H1 (cell line): ENCODE measurements at regions not wholly inside any gene's neighbourhood (a gene's known extent, or its start where the extent isn't known, plus 50 kb on each side); places are given as distances from the start of the nearest gene placed in this dataset.

Experiments
- CTCF ChIA-PET: fragments of 300-600 bp; sonication (Branson Sonifier 250); formaldehyde crosslinking; loops from one replicate; lab custom pipeline; 2021; ENCODE audit not compliant: partially characterized antibody; lab: Charles Lee
- POLR2A ChIA-PET: fragments of 300-600 bp; sonication (Branson Sonifier 250); formaldehyde crosslinking; loops from one replicate; lab custom pipeline; 2021; ENCODE audit warnings: inconsistent platforms; ENCODE audit not compliant: partially characterized antibody; lab: Charles Lee
- DNase-seq, 2 experiments: peaks; one replicate each; pipeline versions ENCODE4 v3.0.0 to v3.0.0-alpha.2; 2010 to 2022; ENCODE audit warnings: low spot score in 2 of 2, low read depth in 1 of 2, mixed read lengths in 1 of 2
- FAIRE-seq: peaks from 2 replicates; lab custom pipeline; 2011; peaks lifted over from hg19 to GRCh38; lab: Jason Lieb, UNC
- H2AFZ ChIP-seq: 2 replicates; pipeline ENCODE4 v1.8.1; 2012; ENCODE audit warnings: low read length, inconsistent platforms
- H2AK5ac ChIP-seq: 2 replicates; pipeline ENCODE4 v1.6.1; 2013; ENCODE audit warnings: low read depth, low read length
- H2BK120ac ChIP-seq: replicated peaks from 2 replicates; pipeline ENCODE3; 2013; ENCODE audit warnings: low read depth, low read length, inconsistent platforms
- H2BK12ac ChIP-seq: 2 replicates; pipeline ENCODE4 v1.6.1; 2013; ENCODE audit warnings: low read depth, low read length
- H2BK15ac ChIP-seq: 2 replicates; pipeline ENCODE4 v1.6.1; 2013; ENCODE audit warnings: low read length
- H2BK20ac ChIP-seq: 2 replicates; pipeline ENCODE4 v1.6.1; 2013; ENCODE audit warnings: low read length
- H2BK5ac ChIP-seq: 2 replicates; pipeline ENCODE4 v1.6.1; 2013; ENCODE audit warnings: low read depth, low read length
- H3K14ac ChIP-seq: 2 replicates; pipeline ENCODE4 v1.6.1; 2013; ENCODE audit warnings: inconsistent platforms; ENCODE audit not compliant: insufficient read length
- H3K18ac ChIP-seq: 2 replicates; pipeline ENCODE4 v1.6.1; 2013; ENCODE audit warnings: low read length; ENCODE audit errors: extremely low read depth
- H3K23ac ChIP-seq: 2 replicates; pipeline ENCODE4 v1.6.1; 2013; ENCODE audit warnings: inconsistent platforms; ENCODE audit not compliant: insufficient read length
- H3K23me2 ChIP-seq: 2 replicates; pipeline ENCODE4 v1.6.1; 2013; ENCODE audit warnings: low read depth, low read length
- H3K27ac ChIP-seq: 2 replicates; pipeline ENCODE4 v1.6.1; 2011; ENCODE audit warnings: low read depth, low read length, inconsistent platforms
- H3K27me3 ChIP-seq, 4 experiments: replicated peaks in 1 of 4; 1 replicate in 1 of 4; 2 replicates in 3 of 4; pipeline versions ENCODE4 v1.6.1 to v1.8.1; 2011 to 2013; ENCODE audit warnings: low read length in 3 of 4, mild to moderate bottlenecking in 3 of 4, inconsistent platforms in 2 of 4, mixed read lengths in 2 of 4, moderate library complexity in 1 of 4; ENCODE audit not compliant: control insufficient read depth in 3 of 4, insufficient read depth in 3 of 4; ENCODE audit errors: extremely low read depth in 1 of 4
- H3K36me3 ChIP-seq, 4 experiments: 2 replicates each; pipeline versions ENCODE4 v1.6.1 to v1.8.1; 2011 to 2013; ENCODE audit warnings: mild to moderate bottlenecking in 4 of 4, low read length in 3 of 4, moderate library complexity in 2 of 4, control low read depth in 1 of 4, inconsistent platforms in 1 of 4; ENCODE audit not compliant: insufficient read depth in 4 of 4, control insufficient read depth in 2 of 4
- H3K4ac ChIP-seq: replicated peaks from 2 replicates; pipeline ENCODE3; 2013; ENCODE audit warnings: low read length, low read depth, mixed read lengths, inconsistent platforms; ENCODE audit not compliant: insufficient read length
- H3K4me1 ChIP-seq, 4 experiments: replicated peaks in 1 of 4; 1 replicate in 1 of 4; 2 replicates in 3 of 4; pipeline versions ENCODE4 v1.6.1 to v1.8.1; 2011 to 2013; ENCODE audit warnings: low read length in 3 of 4, inconsistent platforms in 2 of 4, mixed read lengths in 1 of 4; ENCODE audit not compliant: insufficient read depth in 4 of 4, control insufficient read depth in 3 of 4
- H3K4me2 ChIP-seq, 2 experiments: 2 replicates each; pipeline versions ENCODE4 v1.6.1 to v1.8.1; 2011 to 2013; ENCODE audit warnings: low read depth in 2 of 2, low read length in 2 of 2, control low read depth in 1 of 2, inconsistent platforms in 1 of 2, mild to moderate bottlenecking in 1 of 2; ENCODE audit not compliant: insufficient read depth in 1 of 2
- H3K4me3 ChIP-seq, 4 experiments: fragments of 200-600, 300-600 bp in 1 of 4; sonication (generic), shearing (Covaris generic), sonication (Bioruptor Twin) in 1 of 4; 2 replicates each; pipeline versions ENCODE4 v1.5.1 to v1.8.1; 2011 to 2016; ENCODE audit warnings: low read length in 4 of 4, low read depth in 3 of 4, control low read depth in 2 of 4, inconsistent platforms in 2 of 4, mild to moderate bottlenecking in 2 of 4, mixed read lengths in 1 of 4, moderate library complexity in 1 of 4; ENCODE audit not compliant: insufficient read depth in 2 of 4; ENCODE audit errors: extremely low read depth in 1 of 4
- H3K56ac ChIP-seq: replicated peaks from 2 replicates; pipeline ENCODE3; 2013; ENCODE audit warnings: low read depth, mild to moderate bottlenecking, mixed read lengths, low read length, inconsistent platforms; ENCODE audit not compliant: insufficient read length
- H3K79me1 ChIP-seq: 2 replicates; pipeline ENCODE4 v1.6.1; 2013; ENCODE audit warnings: low read depth, low read length, control low read depth
- H3K79me2 ChIP-seq, 2 experiments: 2 replicates each; pipeline versions ENCODE4 v1.6.1 to v1.8.1; 2012 to 2013; ENCODE audit warnings: low read length in 2 of 2, mild to moderate bottlenecking in 2 of 2, inconsistent platforms in 1 of 2; ENCODE audit not compliant: insufficient read depth in 2 of 2, control insufficient read depth in 1 of 2
- H3K9ac ChIP-seq, 4 experiments: replicated peaks in 1 of 4; 1 replicate in 1 of 4; 2 replicates in 3 of 4; pipeline versions ENCODE4 v1.6.1 to v1.8.1; 2011 to 2013; ENCODE audit warnings: low read depth in 3 of 4, low read length in 3 of 4, control low read depth in 2 of 4, mild to moderate bottlenecking in 2 of 4, moderate library complexity in 2 of 4, inconsistent platforms in 1 of 4; ENCODE audit errors: extremely low read depth in 1 of 4
- H3K9me3 ChIP-seq, 2 experiments: 2 replicates each; pipeline versions ENCODE4 v1.6.1 to v1.8.1; 2012 to 2013; ENCODE audit warnings: mild to moderate bottlenecking in 2 of 2, moderate library complexity in 2 of 2, control low read depth in 1 of 2, inconsistent platforms in 1 of 2, low read depth in 1 of 2, low read length in 1 of 2, mixed read lengths in 1 of 2; ENCODE audit not compliant: insufficient read depth in 2 of 2
- H4K20me1 ChIP-seq, 2 experiments: replicated peaks in 1 of 2; 2 replicates each; pipeline versions ENCODE3 to v1.8.1; 2011 to 2013; ENCODE audit warnings: inconsistent platforms in 2 of 2, low read length in 2 of 2, mild to moderate bottlenecking in 1 of 2; ENCODE audit not compliant: insufficient read depth in 2 of 2, control insufficient read depth in 1 of 2
- H4K5ac ChIP-seq: 2 replicates; pipeline ENCODE4 v1.6.1; 2013; ENCODE audit warnings: low read length, low read depth, mixed read lengths, inconsistent platforms; ENCODE audit not compliant: insufficient read length
- H4K8ac ChIP-seq: 2 replicates; pipeline ENCODE4 v1.8.0; 2013; ENCODE audit warnings: mild to moderate bottlenecking, moderate library complexity, low read length, inconsistent platforms; ENCODE audit not compliant: insufficient read depth; ENCODE audit errors: extremely low read depth
- H4K91ac ChIP-seq: replicated peaks from 2 replicates; pipeline ENCODE3; 2013; ENCODE audit warnings: low read length, mixed read lengths, inconsistent platforms; ENCODE audit not compliant: insufficient read length
- CREB1 ChIP-seq: IDR thresholded peaks from 2 replicates; pipeline ENCODE4 v1.6.1; 2012; ENCODE audit warnings: inconsistent platforms
- EGR1 ChIP-seq: IDR thresholded peaks from 2 replicates; pipeline ENCODE4 v1.6.1; 2011; ENCODE audit warnings: low read depth, low read length, borderline replicate concordance
- KDM5A ChIP-seq: fragments of 200-600 bp; IDR thresholded peaks from 2 replicates; pipeline ENCODE4 v1.7.1; 2012; ENCODE audit warnings: mild to moderate bottlenecking, low read length, inconsistent platforms, mixed read lengths
- NRF1 ChIP-seq: IDR thresholded peaks from 2 replicates; pipeline ENCODE4 v1.6.1; 2011; ENCODE audit warnings: mild to moderate bottlenecking, low read depth, low read length, improper control_type of control experiment
- WGBS, 2 experiments: shearing (Covaris generic) in 1 of 2; methylation state at CpG; one replicate each; pipeline versions ENCODE4 v1.1.6 to v1.1.7; 2013 to 2015; ENCODE audit warnings: low lambda C conversion rate in 2 of 2, mixed read lengths in 2 of 2, inconsistent platforms in 1 of 2, low coverage in 1 of 2, missing lambda C conversion rate in 1 of 2; ENCODE audit not compliant: insufficient replicate concordance in 2 of 2, insufficient coverage in 1 of 2, insufficient read length in 1 of 2; ENCODE audit errors: extremely low coverage in 1 of 2, missing lambda C conversion rate in 1 of 2; 5-methylcytosine and 5-hydroxymethylcytosine counted together

DNA sequence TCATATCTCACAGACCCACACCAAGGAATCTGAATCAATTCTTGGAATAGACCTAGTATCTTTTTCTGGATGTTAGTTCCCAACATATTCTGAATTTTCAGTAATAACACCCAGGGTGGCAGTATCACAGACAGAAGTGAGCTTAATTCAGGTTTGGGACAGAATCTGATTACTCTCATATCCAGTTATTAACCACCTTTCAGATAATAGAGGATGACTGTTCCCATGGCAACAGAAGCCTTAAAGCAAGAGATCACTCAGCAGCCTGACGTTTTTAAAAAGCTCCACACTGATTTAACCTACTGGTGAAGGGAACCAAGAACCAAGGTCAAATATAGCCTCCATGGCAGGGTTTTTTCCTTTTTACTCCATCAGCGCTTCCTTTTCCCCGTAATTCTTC, 68.4 kb downstream of the ACTBL2 start:
- POLR2A ChIA-PET, result no interaction called here
- H3K56ac ChIP-seq, result no peak overlapping the region
- no peak overlapping the region for H3K9ac ChIP-seq

More for the DNA sequence above, 68.4 kb downstream of the ACTBL2 start:
- H2BK12ac ChIP-seq, result no peak overlapping the region
- H3K23ac ChIP-seq, result no peak overlapping the region
- CTCF ChIA-PET, result interaction anchor here (1.0 to 1.3 kb wide), 2 partner anchors 76 to 1047 kb away, joined by 3 to 5 read pairs; no protein-coding TSS in a partner anchor
- H3K9me3 ChIP-seq, result no peaks in the 10 kb centered on the region
- no peak overlapping the region for H4K5ac ChIP-seq
- no peak overlapping the region for H2BK15ac ChIP-seq
- H3K79me1 ChIP-seq, result no peaks in the 10 kb centered on the region
- TF ChIP-seq NRF1 (no peak), EGR1 (no peak), KDM5A (no peak), CREB1 (no peak)
- no peaks in the 10 kb centered on the region for H4K20me1 ChIP-seq
- H3K23me2 ChIP-seq, result no peaks in the 10 kb centered on the region
- no peak overlapping the region for H3K27ac ChIP-seq
- no peak overlapping the region for H3K4me2 ChIP-seq
- H3K79me2 ChIP-seq, result no peaks in the 10 kb centered on the region
- H3K4me1 ChIP-seq, result no peaks in the 10 kb centered on the region
- WGBS, 2 experiments, result 59% methylated on average over 3 of the region's 3 CpGs; no CpG with 5 or more reads in 1 of the 2 experiments
- H4K8ac ChIP-seq, result no peak overlapping the region
- H3K36me3 ChIP-seq, result no peaks in the 10 kb centered on the region
- no peak overlapping the region for H2BK20ac ChIP-seq
- DNase-seq (no peak), FAIRE-seq (no peak)
- H2AK5ac ChIP-seq, result no peak overlapping the region
- no peak overlapping the region for H3K4ac ChIP-seq
- H3K4me3 ChIP-seq, result no peak overlapping the region
- no peak overlapping the region for H2BK5ac ChIP-seq
- no peak overlapping the region for H2AFZ ChIP-seq
- H3K14ac ChIP-seq, result no peak overlapping the region
- H4K91ac ChIP-seq, result no peak overlapping the region
- no peaks in the 10 kb centered on the region for H3K27me3 ChIP-seq
- H2BK120ac ChIP-seq, result no peak overlapping the region
- H3K18ac ChIP-seq, result no peak overlapping the region
